Fibroblast of pulmonary artery (primary cell): ENCODE measurements at regions not wholly inside any gene's neighbourhood (a gene's known extent, or its start where the extent isn't known, plus 50 kb on each side); places are given as distances from the start of the nearest gene placed in this dataset.

ENCODE experiments used
- DNase-seq: peaks from one replicate; pipeline ENCODE4 v3.0.0-alpha.2; 2010; ENCODE audit warnings: low read depth
- H3K4me3 ChIP-seq: replicated peaks from 2 replicates; pipeline ENCODE4 v1.5.1; 2011; ENCODE audit warnings: low read depth, mild to moderate bottlenecking, control low read depth, low read length, moderate library complexity
- TF ChIP-seq, protein P1 (sequence below): IDR thresholded peaks from 2 replicates; pipeline ENCODE4 v1.5.1; 2011; ENCODE audit warnings: mild to moderate bottlenecking, control low read depth, low read length, inconsistent platforms; ENCODE audit errors: missing control alignments

DNA sequence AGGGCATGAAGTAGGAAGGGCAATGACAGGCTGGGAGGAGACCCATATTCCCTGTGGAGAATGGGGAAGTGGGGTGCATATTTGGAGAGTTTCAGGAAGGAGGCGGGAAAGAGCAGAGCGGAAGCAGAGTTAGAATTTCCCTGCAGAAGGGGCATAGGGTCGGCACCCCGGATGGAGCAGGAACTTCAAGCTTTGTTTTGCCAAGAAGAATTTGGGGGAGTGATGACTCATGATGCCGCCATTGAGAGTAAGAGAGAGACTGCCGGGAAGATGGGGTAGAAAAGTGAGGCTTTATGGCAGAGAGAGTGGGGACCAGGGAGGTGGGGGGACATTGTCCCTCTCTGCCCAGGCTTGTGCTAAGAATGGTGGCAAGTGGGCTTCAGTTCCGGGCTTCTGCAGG is 50.3 kb upstream of the EPB41L1 start:
- DNase-seq = no peak
- no peak overlapping the region for H3K4me3 ChIP-seq
- TF ChIP-seq, protein P1, sequence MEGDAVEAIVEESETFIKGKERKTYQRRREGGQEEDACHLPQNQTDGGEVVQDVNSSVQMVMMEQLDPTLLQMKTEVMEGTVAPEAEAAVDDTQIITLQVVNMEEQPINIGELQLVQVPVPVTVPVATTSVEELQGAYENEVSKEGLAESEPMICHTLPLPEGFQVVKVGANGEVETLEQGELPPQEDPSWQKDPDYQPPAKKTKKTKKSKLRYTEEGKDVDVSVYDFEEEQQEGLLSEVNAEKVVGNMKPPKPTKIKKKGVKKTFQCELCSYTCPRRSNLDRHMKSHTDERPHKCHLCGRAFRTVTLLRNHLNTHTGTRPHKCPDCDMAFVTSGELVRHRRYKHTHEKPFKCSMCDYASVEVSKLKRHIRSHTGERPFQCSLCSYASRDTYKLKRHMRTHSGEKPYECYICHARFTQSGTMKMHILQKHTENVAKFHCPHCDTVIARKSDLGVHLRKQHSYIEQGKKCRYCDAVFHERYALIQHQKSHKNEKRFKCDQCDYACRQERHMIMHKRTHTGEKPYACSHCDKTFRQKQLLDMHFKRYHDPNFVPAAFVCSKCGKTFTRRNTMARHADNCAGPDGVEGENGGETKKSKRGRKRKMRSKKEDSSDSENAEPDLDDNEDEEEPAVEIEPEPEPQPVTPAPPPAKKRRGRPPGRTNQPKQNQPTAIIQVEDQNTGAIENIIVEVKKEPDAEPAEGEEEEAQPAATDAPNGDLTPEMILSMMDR = no peak
